GM12878 (cell line): ENCODE measurements at regions not wholly inside any gene's neighbourhood (a gene's known extent, or its start where the extent isn't known, plus 50 kb on each side); places are given as distances from the start of the nearest gene placed in this dataset.

ENCODE experiments used
- ATAC-seq: fragments of 200-7000 bp; cut with Tn5 transposase; 3 replicates; pipeline ENCODE4 v1.9.1; 2020; ENCODE audit warnings: mild to moderate bottlenecking, moderate library complexity
- BruUV-seq: library from RNA; stranded (reverse); fragments of 400-500 nt; replicated peaks from 2 replicates; lab custom pipeline; 2021; lab: Mats Ljungman, UMichigan
- CTCF ChIA-PET: fragments of 300-600 bp; sonication (Branson Sonifier 250); formaldehyde crosslinking; extraction: SDS; loops from one replicate; lab custom pipeline; 2021; ENCODE audit warnings: inconsistent platforms; lab: Yijun Ruan, JAX
- POLR2A ChIA-PET: fragments of 350-600 bp; formaldehyde crosslinking; extraction: SDS; loops from one replicate; lab custom pipeline; 2021; ENCODE audit warnings: inconsistent platforms; lab: Charles Lee
- RAD21 ChIA-PET: fragments of 300-600 bp; sonication (Branson Sonifier 250); formaldehyde crosslinking; loops from one replicate; lab custom pipeline; 2023; ENCODE audit warnings: antibody characterized with exemption; ENCODE audit not compliant: unreplicated experiment; lab: Charles Lee
- SMC1A ChIA-PET: fragments of 300-600 bp; sonication (Branson Sonifier 250); formaldehyde crosslinking; loops from one replicate; lab custom pipeline; 2023; ENCODE audit not compliant: unreplicated experiment, uncharacterized antibody; lab: Charles Lee
- DNase-seq: peaks from one replicate; pipeline ENCODE4 v3.0.0-alpha.2; 2011; ENCODE audit warnings: low read depth, low spot score
- FAIRE-seq: peaks from 3 replicates; lab custom pipeline; 2011; peaks lifted over from hg19 to GRCh38; lab: Jason Lieb, UNC
- H2AFZ ChIP-seq: 2 replicates; pipeline ENCODE4 v1.6.0; 2011; ENCODE audit warnings: low read depth, low read length, control low read depth; ENCODE audit not compliant: control insufficient read depth
- H3K27ac ChIP-seq: 2 replicates; pipeline ENCODE4 v1.5.1; 2011; ENCODE audit warnings: control low read depth; ENCODE audit not compliant: control insufficient read depth, insufficient read depth
- H3K27me3 ChIP-seq, 2 experiments: replicated peaks in 1 of 2; 2 replicates each; pipeline versions ENCODE4 v1.6.0 to v1.6.1; 2011; ENCODE audit warnings: low read length in 1 of 2; ENCODE audit not compliant: control insufficient read depth in 2 of 2, insufficient read depth in 2 of 2
- H3K36me3 ChIP-seq, 2 experiments: 2 replicates each; pipeline ENCODE4 v1.5.1; 2011; ENCODE audit warnings: low read length in 1 of 2; ENCODE audit not compliant: control insufficient read depth in 2 of 2, insufficient read depth in 2 of 2
- H3K4me1 ChIP-seq: 2 replicates; pipeline ENCODE4 v1.6.1; 2011; ENCODE audit warnings: mild to moderate bottlenecking, low read length, moderate library complexity, mixed read lengths; ENCODE audit not compliant: control insufficient read depth, insufficient read depth
- H3K4me2 ChIP-seq: 2 replicates; pipeline ENCODE4 v1.6.0; 2011; ENCODE audit warnings: control low read depth; ENCODE audit not compliant: control insufficient read depth, insufficient read depth
- H3K4me3 ChIP-seq: fragments of 200-600 bp; sonication (generic); 2 replicates; pipeline ENCODE4 v1.5.1; 2016
- H3K79me2 ChIP-seq: 2 replicates; pipeline ENCODE4 v1.6.0; 2011; ENCODE audit warnings: low read length; ENCODE audit not compliant: control insufficient read depth, insufficient read depth
- H3K9ac ChIP-seq: 2 replicates; pipeline ENCODE4 v1.8.0; 2011; ENCODE audit warnings: low read length, control low read depth, mixed read lengths; ENCODE audit not compliant: control insufficient read depth, insufficient read depth
- H3K9me3 ChIP-seq: replicated peaks from 3 replicates; pipeline ENCODE4 v1.5.1; 2011; ENCODE audit warnings: mild to moderate bottlenecking, low read length; ENCODE audit not compliant: control insufficient read depth, insufficient read depth
- H4K20me1 ChIP-seq: 2 replicates; pipeline ENCODE4 v1.6.0; 2011; ENCODE audit not compliant: control insufficient read depth, insufficient read depth
- IKZF2 ChIP-seq, 2 experiments: fragments of 450-650 bp; IDR thresholded peaks; 2 replicates each; pipeline ENCODE4 v1.6.1; 2017; ENCODE audit warnings: mild to moderate bottlenecking in 2 of 2, moderate library complexity in 2 of 2
- JUND ChIP-seq: IDR thresholded peaks from 2 replicates; pipeline ENCODE4 v1.6.1; 2012; ENCODE audit warnings: low read depth, mild to moderate bottlenecking, low read length, improper control_type of control experiment, moderate library complexity
- POLR2A ChIP-seq: IDR thresholded peaks from 2 replicates; pipeline ENCODE4 v1.6.1; 2011; ENCODE audit warnings: low read depth, mild to moderate bottlenecking, low read length
- RELB ChIP-seq: fragments of 450-650 bp; IDR thresholded peaks from 2 replicates; pipeline ENCODE4 v1.6.1; 2017; ENCODE audit warnings: low read depth, mild to moderate bottlenecking, moderate library complexity
- RFX5 ChIP-seq: IDR thresholded peaks from 2 replicates; pipeline ENCODE4 v1.6.1; 2011; ENCODE audit warnings: low read depth, low read length, improper control_type of control experiment
- ZBTB33 ChIP-seq: fragments of 450-650 bp; IDR thresholded peaks from 2 replicates; pipeline ENCODE4 v1.6.1; 2017; ENCODE audit warnings: mild to moderate bottlenecking
- ZNF687 ChIP-seq: fragments of 450-650 bp; IDR thresholded peaks from 2 replicates; pipeline ENCODE4 v1.6.1; 2017; ENCODE audit warnings: mild to moderate bottlenecking, moderate library complexity
- WGBS: methylation state at CpG from one replicate; pipeline ENCODE4 v1.1.6; 2016; ENCODE audit warnings: low lambda C conversion rate; ENCODE audit not compliant: insufficient replicate concordance, insufficient coverage; ENCODE audit errors: missing lambda C conversion rate; 5-methylcytosine and 5-hydroxymethylcytosine counted together
- in situ Hi-C: fragments of 300-500 bp; cut with MboI; formaldehyde crosslinking; loops from 9 replicates; pipeline ENCODE4 v1.14.3; 2018; ENCODE audit warnings: mixed read lengths
- intact Hi-C: fragments of 100-400 bp; cut with micrococcal nuclease; formaldehyde crosslinking; loops from one replicate; pipeline ENCODE4 v1.14.2; 2022; ENCODE audit not compliant: unreplicated experiment

- no peak for TF ChIP-seq RELB
- no peak for TF ChIP-seq POLR2A
- TF ChIP-seq RFX5 = no peak
- no peak for TF ChIP-seq JUND
Measured at GRCh38 chrX:7385131-7385530, 237.2 kb upstream of the PUDP start (continued).

DNA sequence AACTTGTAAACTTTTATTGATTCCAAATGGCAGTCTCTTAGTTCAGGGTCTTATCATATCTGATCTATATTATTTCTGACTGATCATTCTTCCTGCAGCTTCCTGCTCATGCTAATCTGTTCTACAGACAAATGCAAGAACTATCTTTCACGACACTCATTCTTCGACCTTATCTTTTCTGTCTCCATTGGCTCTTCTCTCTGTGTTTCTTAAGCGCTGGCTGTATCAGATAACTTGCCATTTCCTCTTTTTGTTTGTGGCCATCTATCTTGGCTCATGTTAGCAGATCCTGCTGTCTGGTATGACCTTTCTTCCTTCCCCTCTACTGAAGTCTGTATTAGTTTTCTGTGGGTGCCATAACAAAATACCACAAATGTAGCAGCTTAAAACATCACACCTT is 230.5 kb upstream of the PUDP start:
- ChIA-PET SMC1A (interaction anchor here (1.7 kb wide), 1 partner anchor 9 kb away, joined by 3 read pairs; no protein-coding TSS in a partner anchor), RAD21 (no interaction called here), CTCF (no interaction called here), POLR2A (no interaction called here)
- TF ChIP-seq ZNF687 (no peak), ZBTB33 (no peak), IKZF2 (IDR thresholded peaks at IDR 0.05) (no peak)
- Histone ChIP-seq H3K4me2 (no peak overlapping the region), H3K9me3 (no peaks in the 10 kb centered on the region; the same call in 2 of the 3 replicates), H3K36me3 (no peaks in the 10 kb centered on the region), H3K27me3 (no peaks in the 10 kb centered on the region), H3K4me1 (no peaks in the 10 kb centered on the region), H3K79me2 (no peaks in the 10 kb centered on the region), H4K20me1 (no peaks in the 10 kb centered on the region), H3K27ac (no peak overlapping the region), H3K9ac (no peak overlapping the region), H3K4me3 (no peak overlapping the region), H2AFZ (no peak overlapping the region)
- WGBS = 73% methylated on average over 3 of the region's 3 CpGs
- FAIRE-seq = no peak
- BruUV-seq = no TSS peak
- in situ Hi-C loops = no loop called here
- no peak for DNase-seq
- intact Hi-C loops = no loop called here
- no peak for ATAC-seq
